Calu3 (cell line): ENCODE measurements at regions not wholly inside any gene's neighbourhood (a gene's known extent, or its start where the extent isn't known, plus 50 kb on each side); places are given as distances from the start of the nearest gene placed in this dataset.

Source experiments
- BruUV-seq: library from RNA; stranded (reverse); fragments of 400-500 nt; replicated peaks from 2 replicates; lab custom pipeline; 2021; lab: Mats Ljungman, UMichigan
- CTCF ChIA-PET: fragments of 300-600 bp; sonication (Branson Sonifier 250); formaldehyde crosslinking; loops from one replicate; lab custom pipeline; 2022; ENCODE audit warnings: antibody characterized with exemption; lab: Charles Lee
- DNase-seq: peaks from one replicate; pipeline ENCODE4 v3.0.0; 2022
- H3K27ac Mint-ChIP-seq: one replicate; pipeline ENCODE4 v1.8.0; 2022; ENCODE audit warnings: mixed read lengths; ENCODE audit not compliant: unreplicated experiment
- H3K27me3 Mint-ChIP-seq: one replicate; pipeline ENCODE4 v1.8.0; 2022; ENCODE audit warnings: mixed read lengths; ENCODE audit not compliant: unreplicated experiment
- H3K36me3 Mint-ChIP-seq: one replicate; pipeline ENCODE4 v1.8.0; 2022; ENCODE audit warnings: mild to moderate bottlenecking, moderate library complexity, mixed read lengths; ENCODE audit not compliant: insufficient read depth, unreplicated experiment
- H3K4me1 Mint-ChIP-seq: one replicate; pipeline ENCODE4 v1.8.0; 2022; ENCODE audit warnings: mild to moderate bottlenecking, low read depth, mixed read lengths; ENCODE audit not compliant: unreplicated experiment
- H3K4me3 Mint-ChIP-seq: one replicate; pipeline ENCODE4 v1.8.0; 2022; ENCODE audit warnings: mild to moderate bottlenecking, low read depth, moderate library complexity, mixed read lengths; ENCODE audit not compliant: unreplicated experiment
- H3K9me3 Mint-ChIP-seq: one replicate; pipeline ENCODE4 v1.8.0; 2022; ENCODE audit warnings: low read depth, mixed read lengths; ENCODE audit not compliant: unreplicated experiment
- intact Hi-C: fragments of 100-400 bp; cut with micrococcal nuclease; formaldehyde crosslinking; loops from one replicate; pipeline ENCODE4 v1.10.0; 2022; ENCODE audit not compliant: unreplicated experiment
- TF ChIP-seq, protein P1 (sequence below): fragments of 200-600 bp; IDR thresholded peaks from one replicate; pipeline ENCODE4 v1.8.0; 2022; ENCODE audit warnings: antibody characterized with exemption; ENCODE audit not compliant: unreplicated experiment

DNA sequence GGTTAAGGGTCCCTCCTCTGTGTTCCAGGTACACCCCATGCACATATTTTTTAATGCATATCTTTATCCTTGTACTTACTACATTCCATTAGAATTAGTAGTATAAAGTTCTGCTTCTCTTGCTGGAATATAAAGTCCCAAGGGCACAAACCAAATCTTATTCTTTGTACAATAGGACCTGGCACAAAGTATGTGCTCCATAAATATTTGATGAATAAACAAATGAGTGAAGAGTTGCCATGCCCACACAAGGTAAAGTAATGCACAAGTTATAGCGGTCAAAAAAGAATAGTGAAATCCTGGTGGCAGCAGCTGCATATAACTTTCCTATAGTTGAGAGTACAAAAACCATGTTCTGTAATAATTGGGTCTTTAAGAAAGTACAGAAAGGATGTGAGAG lies 82.1 kb upstream of the BMP4 start:
- no peak overlapping the region for H3K27ac Mint-ChIP-seq
- CTCF ChIA-PET, result interaction anchor here (0.8 kb wide), 1 partner anchor 10 kb away, joined by 3 read pairs; no protein-coding TSS in a partner anchor
- TF ChIP-seq, protein P1, sequence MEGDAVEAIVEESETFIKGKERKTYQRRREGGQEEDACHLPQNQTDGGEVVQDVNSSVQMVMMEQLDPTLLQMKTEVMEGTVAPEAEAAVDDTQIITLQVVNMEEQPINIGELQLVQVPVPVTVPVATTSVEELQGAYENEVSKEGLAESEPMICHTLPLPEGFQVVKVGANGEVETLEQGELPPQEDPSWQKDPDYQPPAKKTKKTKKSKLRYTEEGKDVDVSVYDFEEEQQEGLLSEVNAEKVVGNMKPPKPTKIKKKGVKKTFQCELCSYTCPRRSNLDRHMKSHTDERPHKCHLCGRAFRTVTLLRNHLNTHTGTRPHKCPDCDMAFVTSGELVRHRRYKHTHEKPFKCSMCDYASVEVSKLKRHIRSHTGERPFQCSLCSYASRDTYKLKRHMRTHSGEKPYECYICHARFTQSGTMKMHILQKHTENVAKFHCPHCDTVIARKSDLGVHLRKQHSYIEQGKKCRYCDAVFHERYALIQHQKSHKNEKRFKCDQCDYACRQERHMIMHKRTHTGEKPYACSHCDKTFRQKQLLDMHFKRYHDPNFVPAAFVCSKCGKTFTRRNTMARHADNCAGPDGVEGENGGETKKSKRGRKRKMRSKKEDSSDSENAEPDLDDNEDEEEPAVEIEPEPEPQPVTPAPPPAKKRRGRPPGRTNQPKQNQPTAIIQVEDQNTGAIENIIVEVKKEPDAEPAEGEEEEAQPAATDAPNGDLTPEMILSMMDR, result no peak
- no TSS peak for BruUV-seq
- H3K4me1 Mint-ChIP-seq, result no peaks in the 10 kb centered on the region
- no peak overlapping the region for H3K4me3 Mint-ChIP-seq
- intact Hi-C loops, result no loop called here
- no peaks in the 10 kb centered on the region for H3K36me3 Mint-ChIP-seq
- H3K9me3 Mint-ChIP-seq, result peaks cover 6% of the 10 kb centered on the region
- no peak for DNase-seq
- no peaks in the 10 kb centered on the region for H3K27me3 Mint-ChIP-seq

DNA sequence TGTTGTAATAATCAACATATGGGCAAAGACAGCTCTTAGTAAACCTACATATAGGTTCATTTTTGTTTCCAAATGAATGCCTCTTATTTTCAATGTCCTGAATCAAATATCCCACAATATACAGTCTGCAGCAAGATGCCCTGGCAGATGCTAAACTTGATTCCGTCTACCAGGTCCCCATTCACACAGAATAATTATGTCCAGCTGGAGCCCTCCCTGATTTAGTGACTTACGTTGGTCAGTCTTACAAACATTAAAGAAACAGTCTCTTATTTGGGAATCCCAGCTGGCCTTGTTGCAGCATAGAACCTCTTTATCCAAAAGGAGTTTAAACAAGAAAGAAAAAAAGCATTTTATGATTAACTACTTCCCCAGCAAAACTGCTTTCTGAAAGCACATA lies 82.7 kb upstream of the BMP4 start:
- H3K4me3 Mint-ChIP-seq, result no peak overlapping the region
- no peaks in the 10 kb centered on the region for H3K27me3 Mint-ChIP-seq
- TF ChIP-seq, protein P1, result no peak
- H3K4me1 Mint-ChIP-seq, result no peaks in the 10 kb centered on the region
- CTCF ChIA-PET, result interaction anchor here (0.5 to 0.8 kb wide), 2 partner anchors 9 to 98 kb away, joined by 3 read pairs; no protein-coding TSS in a partner anchor
- intact Hi-C loops, result no loop called here
- H3K9me3 Mint-ChIP-seq, result peaks cover 6% of the 10 kb centered on the region
- BruUV-seq, result no TSS peak
- DNase-seq, result no peak
- no peaks in the 10 kb centered on the region for H3K36me3 Mint-ChIP-seq
- H3K27ac Mint-ChIP-seq, result no peak overlapping the region

DNA sequence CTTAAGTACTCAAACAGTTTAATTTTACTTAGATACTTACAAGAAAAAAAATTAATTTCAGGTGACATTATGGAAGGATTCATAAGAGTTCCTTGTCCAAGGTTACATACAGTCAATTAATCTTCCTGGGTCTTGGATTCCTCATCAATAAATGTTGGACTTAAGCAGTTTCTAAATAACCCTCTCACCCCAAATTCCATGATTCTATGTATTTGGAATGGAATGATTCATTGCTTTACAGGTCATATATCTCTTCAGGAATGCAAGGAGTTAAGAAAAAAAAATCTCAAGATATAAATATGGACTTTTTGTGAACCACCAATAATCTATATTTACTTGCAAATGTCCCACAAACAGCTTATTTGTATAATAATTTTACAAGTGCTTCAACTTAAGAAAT lies 84.2 kb upstream of the BMP4 start:
- intact Hi-C loops, result no loop called here
- CTCF ChIA-PET, result no interaction called here
- H3K9me3 Mint-ChIP-seq, result peaks cover 3% of the 10 kb centered on the region
- DNase-seq, result no peak
- no peaks in the 10 kb centered on the region for H3K27me3 Mint-ChIP-seq
- TF ChIP-seq, protein P1, result no peak
- no peaks in the 10 kb centered on the region for H3K36me3 Mint-ChIP-seq
- H3K4me3 Mint-ChIP-seq, result no peak overlapping the region
- BruUV-seq, result no TSS peak
- H3K4me1 Mint-ChIP-seq, result no peaks in the 10 kb centered on the region
- H3K27ac Mint-ChIP-seq, result no peak overlapping the region

DNA sequence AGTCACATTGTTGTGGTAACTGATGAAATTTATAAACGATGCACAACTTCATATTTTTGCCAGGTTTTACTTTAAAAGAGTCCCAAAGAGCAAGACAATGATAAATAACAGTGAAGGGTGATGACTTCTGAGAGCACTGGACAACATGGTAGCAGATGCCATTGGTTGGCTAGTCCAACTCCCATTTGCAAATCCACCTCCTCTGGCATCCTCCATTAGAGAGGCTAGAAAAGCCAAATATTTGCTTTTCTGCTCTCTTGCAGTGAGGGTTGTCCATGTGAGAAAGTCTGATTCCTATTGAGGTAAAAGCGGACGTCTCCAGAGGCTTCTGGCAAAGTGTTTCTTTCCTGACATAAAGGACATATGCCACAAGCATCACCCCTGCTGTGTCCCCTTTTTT lies 89.6 kb upstream of the BMP4 start:
- peaks cover 5% of the 10 kb centered on the region for H3K36me3 Mint-ChIP-seq
- peaks cover 2% of the 10 kb centered on the region for H3K9me3 Mint-ChIP-seq
- TF ChIP-seq, protein P1, result no peak
- H3K4me1 Mint-ChIP-seq, result peaks cover 40% of the 10 kb centered on the region
- CTCF ChIA-PET, result interaction anchor here (0.6 kb wide), 1 partner anchor 69 kb away, joined by 6 read pairs; no protein-coding TSS in a partner anchor
- H3K4me3 Mint-ChIP-seq, result no peak overlapping the region
- DNase-seq, result no peak
- intact Hi-C loops, result loop anchor here (5.0 kb wide), 1 partner anchor 61 kb away; no protein-coding TSS in a partner anchor
- no peak overlapping the region for H3K27ac Mint-ChIP-seq
- no peaks in the 10 kb centered on the region for H3K27me3 Mint-ChIP-seq
- no TSS peak for BruUV-seq
